ENCODE measurements at regions not wholly inside any gene's neighbourhood (a gene's known extent, or its start where the extent isn't known, plus 50 kb on each side); places are given as distances from the start of the nearest gene placed in this dataset.
"Not testable (repeated sequence)": the region's sequence is repeated elsewhere in the genome, so short reads cannot be mapped to it uniquely, and the experiment has no call there.

GRCh38 chr15:95078003-95078402, 846.6 kb downstream of the MCTP2 start:
- intact Hi-C loops (cut with DNase I): no loop called here
- DNase-seq: no peak
- WGBS, 2 donors: 49 to 58% methylated on average over 2 of the region's 2 CpGs
- Histone ChIP-seq H3K4me1 (no peaks in the 10 kb centered on the region), H3K9me3 (no peaks in the 10 kb centered on the region), H3K27ac (no peak overlapping the region), H3K27me3 (no peaks in the 10 kb centered on the region), H3K36me3 (no peaks in the 10 kb centered on the region), H3K4me3 (no peak overlapping the region)
- no peak for TF ChIP-seq POLR2A (IDR thresholded peaks at IDR 0.05)
- TF ChIP-seq POLR2AphosphoS5 (IDR thresholded peaks at IDR 0.05): no peak

- intact Hi-C loops (cut with DNase I); DNase-seq: not testable (repeated sequence)
- 67 to 81% methylated on average over 1 of the region's 1 CpG for WGBS, 2 donors
These were observed 848.9 kb downstream of the MCTP2 start for GRCh38 chr15:95080228-95080627.

GRCh38 chr15:95085056-95085455, 853.7 kb downstream of the MCTP2 start:
- H3K9me3 ChIP-seq: no peaks in the 10 kb centered on the region
- no peaks in the 10 kb centered on the region for H3K4me1 ChIP-seq
- no peak overlapping the region for H3K4me3 ChIP-seq
- H3K27me3 ChIP-seq: no peaks in the 10 kb centered on the region
- no peak for TF ChIP-seq POLR2A (IDR thresholded peaks at IDR 0.05)
- TF ChIP-seq EP300 (IDR thresholded peaks at IDR 0.05): no peak
- TF ChIP-seq CTCF (IDR thresholded peaks at IDR 0.05): no peak
- no peak for TF ChIP-seq POLR2AphosphoS5 (IDR thresholded peaks at IDR 0.05)
- WGBS, 2 donors: 69 to 78% methylated on average over 1 of the region's 1 CpG
- no peak for DNase-seq
- H3K36me3 ChIP-seq: no peaks in the 10 kb centered on the region
- intact Hi-C loops (cut with DNase I): no loop called here
- no peak overlapping the region for H3K27ac ChIP-seq

More at GRCh38 chr15:95080228-95080627, 848.9 kb downstream of the MCTP2 start:
- H3K4me1 ChIP-seq, H3K27me3 ChIP-seq, H3K36me3 ChIP-seq, H3K27ac ChIP-seq, H3K4me3 ChIP-seq, H3K9me3 ChIP-seq: not testable (repeated sequence)

- intact Hi-C loops (cut with DNase I): no loop called here
- 52 to 64% methylated on average over 5 of the region's 5 CpGs for WGBS, 2 donors
- no peak for TF ChIP-seq EP300 (IDR thresholded peaks at IDR 0.05)
- no peak for TF ChIP-seq CTCF (IDR thresholded peaks at IDR 0.05)
- no peak for TF ChIP-seq POLR2A (IDR thresholded peaks at IDR 0.05)
- no peak for TF ChIP-seq POLR2AphosphoS5 (IDR thresholded peaks at IDR 0.05)
- no peak overlapping the region for H3K27ac ChIP-seq
- no peaks in the 10 kb centered on the region for H3K4me1 ChIP-seq
- no peak for DNase-seq
- no peaks in the 10 kb centered on the region for H3K9me3 ChIP-seq
- H3K4me3 ChIP-seq: no peak overlapping the region
- no peaks in the 10 kb centered on the region for H3K27me3 ChIP-seq
- no peaks in the 10 kb centered on the region for H3K36me3 ChIP-seq
These were observed 855.3 kb downstream of the MCTP2 start for GRCh38 chr15:95086531-95087252.

- Histone ChIP-seq H3K9me3 (no peaks in the 10 kb centered on the region), H3K4me3 (no peak overlapping the region), H3K36me3 (no peaks in the 10 kb centered on the region), H3K27ac (no peak overlapping the region), H3K27me3 (no peaks in the 10 kb centered on the region), H3K4me1 (no peaks in the 10 kb centered on the region)
- TF ChIP-seq POLR2A (IDR thresholded peaks at IDR 0.05) (no peak), EP300 (IDR thresholded peaks at IDR 0.05) (no peak), POLR2AphosphoS5 (IDR thresholded peaks at IDR 0.05) (no peak), CTCF (IDR thresholded peaks at IDR 0.05) (no peak)
- DNase-seq: no peak
- intact Hi-C loops (cut with DNase I): no loop called here
These were observed 855.9 kb downstream of the MCTP2 start for GRCh38 chr15:95087253-95087609.

- TF ChIP-seq CTCF (IDR thresholded peaks at IDR 0.05): no peak
- TF ChIP-seq EP300 (IDR thresholded peaks at IDR 0.05): no peak
- no peak for TF ChIP-seq POLR2AphosphoS5 (IDR thresholded peaks at IDR 0.05)
- TF ChIP-seq POLR2A (IDR thresholded peaks at IDR 0.05): no peak
- H3K4me1 ChIP-seq: no peaks in the 10 kb centered on the region
- intact Hi-C loops (cut with DNase I): no loop called here
- WGBS, 2 donors: 92% methylated on average over 14 of the region's 14 CpGs
- no peak overlapping the region for H3K4me3 ChIP-seq
- no peaks in the 10 kb centered on the region for H3K9me3 ChIP-seq
- no peak for DNase-seq
- H3K36me3 ChIP-seq: no peaks in the 10 kb centered on the region
- H3K27me3 ChIP-seq: no peaks in the 10 kb centered on the region
- H3K27ac ChIP-seq: no peak overlapping the region
These were observed 860.1 kb downstream of the MCTP2 start for GRCh38 chr15:95091444-95091843.
